ENCODE measurements at regions not wholly inside any gene's neighbourhood (a gene's known extent, or its start where the extent isn't known, plus 50 kb on each side); places are given as distances from the start of the nearest gene placed in this dataset.

- TF ChIP-seq ZNF462 (CRISPR knock-in tag; IDR thresholded peaks at IDR 0.05) (no peak), EZH2phosphoT487 (IDR thresholded peaks at IDR 0.05; ENCODE audit: unreplicated experiment) (no peak), EZH2 (IDR thresholded peaks at IDR 0.05; ENCODE audit: low read depth, unreplicated experiment) (no peak), NANOG (IDR thresholded peaks at IDR 0.05; ENCODE audit: borderline replicate concordance) (no peak), STAT1 (IDR thresholded peaks at IDR 0.05; ENCODE audit: unreplicated experiment) (no peak), JUNB (IDR thresholded peaks at IDR 0.05; ENCODE audit: unreplicated experiment) (no peak), POLR2AphosphoS5 (IDR thresholded peaks at IDR 0.05; ENCODE audit: low read depth) (no peak)
Measured at GRCh38 chr1:112255080-112255479, 140.9 kb upstream of the CTTNBP2NL start (continued).

- H3K4me3 Mint-ChIP-seq: no peak overlapping the region
- H3F3A ChIP-seq (replicated peaks; ENCODE audit: low read depth): no peaks in the 10 kb centered on the region
- H3K27me3 ChIP-seq (ENCODE audit: insufficient read depth): no peaks in the 10 kb centered on the region
- no peaks in the 10 kb centered on the region for H4K20me1 ChIP-seq (replicated peaks; ENCODE audit: insufficient read depth)
- H3K36me3 ChIP-seq (ENCODE audit: insufficient read depth): no peaks in the 10 kb centered on the region
- H3K27ac Mint-ChIP-seq: no peak overlapping the region
- peaks cover 18% of the 10 kb centered on the region; the same call in 1 of the 2 replicates for H3K9me2 ChIP-seq (ENCODE audit: insufficient read depth)
- ATAC-seq: no peak
- H3K27me3 Mint-ChIP-seq (ENCODE audit: insufficient read depth, low read depth, poor library complexity): peaks cover 2% of the 10 kb centered on the region
- H3K9me3 Mint-ChIP-seq: no peaks in the 10 kb centered on the region
- no peak overlapping the region for H3K4me2 ChIP-seq
- H3K27ac ChIP-seq (ENCODE audit: low read depth): no peak overlapping the region
- no peak overlapping the region for H2AFZ ChIP-seq
- no peaks in the 10 kb centered on the region for H3K36me3 Mint-ChIP-seq (ENCODE audit: low read depth)
- no peaks in the 10 kb centered on the region for H3K79me2 ChIP-seq (replicated peaks; ENCODE audit: insufficient read depth)
- peaks cover 15% of the 10 kb centered on the region; the same call in 2 of the 3 replicates for H3K4me1 Mint-ChIP-seq
- H3K4me3 ChIP-seq: no peak overlapping the region
- DNase-seq (ENCODE audit: low spot score): no peak
- H3K4me1 ChIP-seq (ENCODE audit: insufficient read depth): no peaks in the 10 kb centered on the region
- TF ChIP-seq ZNF462 (CRISPR knock-in tag; IDR thresholded peaks at IDR 0.05) (no peak), CTCF (conservative IDR thresholded peaks at IDR 0.05; ENCODE audit: low read depth in 2 of 2) (no peak), STAT1 (IDR thresholded peaks at IDR 0.05; ENCODE audit: unreplicated experiment) (no peak)
Measured at GRCh38 chr1:112256411-112256810, 139.6 kb upstream of the CTTNBP2NL start.
